Smooth muscle cell (in vitro differentiated cells): ENCODE measurements at regions not wholly inside any gene's neighbourhood (a gene's known extent, or its start where the extent isn't known, plus 50 kb on each side); places are given as distances from the start of the nearest gene placed in this dataset.

ENCODE experiments used
- DNase-seq: peaks from one replicate; lab custom pipeline; 2025; ENCODE audit not compliant: unreplicated experiment; lab: John Stamatoyannopoulos, UW
- H2AFZ ChIP-seq: fragments of 200-600 bp; sonication (generic); 2 replicates; pipeline ENCODE4 v1.6.0; 2016; ENCODE audit warnings: antibody characterized with exemption, low read depth, mild to moderate bottlenecking
- H3F3A ChIP-seq: fragments of 200-600 bp; sonication (generic); 2 replicates; pipeline ENCODE4 v1.6.0; 2017; ENCODE audit warnings: antibody characterized with exemption, low read depth
- H3K27ac ChIP-seq: fragments of 200-600 bp; sonication (generic); 2 replicates; pipeline ENCODE4 v1.5.1; 2016; ENCODE audit warnings: low read depth, mild to moderate bottlenecking
- H3K27me3 ChIP-seq: fragments of 200-600 bp; sonication (generic); 2 replicates; pipeline ENCODE4 v1.6.1; 2016; ENCODE audit warnings: low read depth, mild to moderate bottlenecking
- H3K36me3 ChIP-seq: fragments of 200-600 bp; sonication (generic); 2 replicates; pipeline ENCODE4 v1.5.1; 2016; ENCODE audit warnings: low read depth
- H3K4me1 ChIP-seq: fragments of 200-600 bp; sonication (generic); 2 replicates; pipeline ENCODE4 v1.5.1; 2016; ENCODE audit warnings: low read depth
- H3K4me2 ChIP-seq: fragments of 200-600 bp; sonication (generic); 2 replicates; pipeline ENCODE4 v1.6.0; 2016; ENCODE audit warnings: mild to moderate bottlenecking
- H3K4me3 ChIP-seq: fragments of 200-600 bp; sonication (generic); 2 replicates; pipeline ENCODE4 v1.5.1; 2016; ENCODE audit warnings: mild to moderate bottlenecking
- H3K79me2 ChIP-seq: fragments of 200-600 bp; sonication (generic); 2 replicates; pipeline ENCODE4 v1.6.0; 2016; ENCODE audit warnings: low read depth, mild to moderate bottlenecking
- H3K9ac ChIP-seq: fragments of 200-600 bp; sonication (generic); 2 replicates; pipeline ENCODE4 v1.6.0; 2016; ENCODE audit warnings: low read depth
- H3K9me3 ChIP-seq: fragments of 200-600 bp; sonication (generic); replicated peaks from 2 replicates; pipeline ENCODE4 v1.5.1; 2016; ENCODE audit warnings: low read depth
- H4K20me1 ChIP-seq: fragments of 200-600 bp; sonication (generic); 2 replicates; pipeline ENCODE4 v1.6.0; 2016; ENCODE audit warnings: low read depth
- CTCF ChIP-seq: fragments of 200-600 bp; sonication (generic); IDR thresholded peaks from 2 replicates; pipeline ENCODE4 v1.5.1; 2017; ENCODE audit warnings: borderline replicate concordance, mild to moderate bottlenecking, antibody characterized with exemption; ENCODE audit not compliant: insufficient read depth, poor library complexity, severe bottlenecking
- WGBS: methylation state at CpG from one replicate; pipeline ENCODE4 v1.1.7; 2016; ENCODE audit warnings: low lambda C conversion rate; 5-methylcytosine and 5-hydroxymethylcytosine counted together

- H3K27me3 ChIP-seq = no peaks in the 10 kb centered on the region
- no peak overlapping the region for H3K4me3 ChIP-seq
- no peaks in the 10 kb centered on the region for H3F3A ChIP-seq
- H3K27ac ChIP-seq = no peak overlapping the region
- no peak for DNase-seq
- H3K36me3 ChIP-seq = no peaks in the 10 kb centered on the region
- no peak overlapping the region for H3K9ac ChIP-seq
- H4K20me1 ChIP-seq = no peaks in the 10 kb centered on the region
- H3K4me1 ChIP-seq = no peaks in the 10 kb centered on the region
- no peaks in the 10 kb centered on the region for H3K79me2 ChIP-seq
- H3K4me2 ChIP-seq = no peak overlapping the region
- no peaks in the 10 kb centered on the region for H3K9me3 ChIP-seq
- no peak overlapping the region for H2AFZ ChIP-seq
- TF ChIP-seq CTCF = no peak
These were observed 1116.2 kb upstream of the EDIL3 start for GRCh38 chr5:85500869-85501268.

GRCh38 chr5:85512896-85513295 lies 1104.8 kb upstream of the COX7C start:
- no peak for DNase-seq
- WGBS = 92% methylated on average over 4 of the region's 4 CpGs
- Histone ChIP-seq H4K20me1 (no peaks in the 10 kb centered on the region), H3K9ac (no peak overlapping the region), H3K27ac (no peak overlapping the region), H2AFZ (no peak overlapping the region), H3K27me3 (no peaks in the 10 kb centered on the region), H3K79me2 (no peaks in the 10 kb centered on the region), H3K4me3 (no peak overlapping the region), H3K4me2 (no peak overlapping the region), H3F3A (no peaks in the 10 kb centered on the region), H3K4me1 (no peaks in the 10 kb centered on the region), H3K9me3 (no peaks in the 10 kb centered on the region), H3K36me3 (no peaks in the 10 kb centered on the region)
- TF ChIP-seq CTCF = no peak

GRCh38 chr5:85515588-85515987 lies 1102.2 kb upstream of the COX7C start:
- H3K4me3 ChIP-seq = no peak overlapping the region
- DNase-seq = no peak
- no peak overlapping the region for H3K9ac ChIP-seq
- TF ChIP-seq CTCF = no peak
- no peaks in the 10 kb centered on the region for H3K79me2 ChIP-seq
- no peaks in the 10 kb centered on the region for H3F3A ChIP-seq
- H3K9me3 ChIP-seq = no peaks in the 10 kb centered on the region
- H4K20me1 ChIP-seq = no peaks in the 10 kb centered on the region
- no peak overlapping the region for H3K4me2 ChIP-seq
- no peaks in the 10 kb centered on the region for H3K27me3 ChIP-seq
- H3K36me3 ChIP-seq = no peaks in the 10 kb centered on the region
- no peak overlapping the region for H3K27ac ChIP-seq
- peak overlapping the region; percentile 49 for H2AFZ ChIP-seq
- no peaks in the 10 kb centered on the region for H3K4me1 ChIP-seq

- H3K27me3 ChIP-seq = no peaks in the 10 kb centered on the region
These were observed 1100.4 kb upstream of the COX7C start for GRCh38 chr5:85517386-85517785.

More at GRCh38 chr5:85517386-85517785, 1100.4 kb upstream of the COX7C start:
- no peak overlapping the region for H2AFZ ChIP-seq
- H3K4me1 ChIP-seq = no peaks in the 10 kb centered on the region
- H3K4me3 ChIP-seq = no peak overlapping the region
- H3K4me2 ChIP-seq = no peak overlapping the region
- no peak overlapping the region for H3K9ac ChIP-seq
- 88% methylated on average over 3 of the region's 3 CpGs for WGBS
- no peaks in the 10 kb centered on the region for H3F3A ChIP-seq
- no peaks in the 10 kb centered on the region for H3K36me3 ChIP-seq
- no peak for DNase-seq
- no peak overlapping the region for H3K27ac ChIP-seq
- no peak for TF ChIP-seq CTCF
- H4K20me1 ChIP-seq = no peaks in the 10 kb centered on the region
- H3K9me3 ChIP-seq = no peaks in the 10 kb centered on the region
- no peaks in the 10 kb centered on the region for H3K79me2 ChIP-seq
